ENCODE measurements at regions not wholly inside any gene's neighbourhood (a gene's known extent, or its start where the extent isn't known, plus 50 kb on each side); places are given as distances from the start of the nearest gene placed in this dataset.
A peak's percentile ranks its signal among the peaks of the same experiment; 100 is the strongest.

DNA sequence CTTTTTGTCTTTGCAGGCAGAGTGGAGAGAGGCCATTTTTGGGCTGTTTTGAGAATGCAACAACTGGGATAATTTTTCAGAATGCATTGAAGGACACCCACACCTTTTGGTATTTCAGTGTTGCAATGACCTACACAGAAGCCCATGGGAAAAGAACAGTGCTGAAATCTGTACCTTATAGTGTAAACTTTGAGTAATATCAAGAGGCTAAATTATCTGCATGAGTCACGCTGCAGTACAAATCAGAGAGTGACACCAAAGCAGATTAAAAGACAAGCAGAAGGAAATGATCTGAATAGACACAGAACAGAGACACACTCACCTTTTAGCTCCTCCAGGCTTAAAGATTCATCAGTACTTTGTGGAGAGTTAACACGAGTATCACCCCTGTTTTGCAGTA is 265.3 kb downstream of the PAX3 start:
- Histone ChIP-seq H3K4me1 (ENCODE audit: low read length) (peaks cover 10% of the 10 kb centered on the region), H3K27me3 (ENCODE audit: low read depth, low read length) (no peaks in the 10 kb centered on the region), H3K4me3 (ENCODE audit: low read length) (no peak overlapping the region), H3K79me2 (ENCODE audit: low read length) (no peaks in the 10 kb centered on the region), H3K27ac (ENCODE audit: low read length) (no peak overlapping the region), H2AFZ (ENCODE audit: low read depth, low read length) (no peak overlapping the region), H4K20me1 (ENCODE audit: insufficient read depth, low read length) (no peaks in the 10 kb centered on the region), H3K9me3 (ENCODE audit: insufficient read depth, low read length) (no peaks in the 10 kb centered on the region), H3K36me3 (replicated peaks; ENCODE audit: low read depth, low read length) (no peaks in the 10 kb centered on the region), H3K4me2 (ENCODE audit: low read length) (peak overlapping the region; percentile 26), H3K9ac (ENCODE audit: low read length) (no peak overlapping the region)
- no peak for TF ChIP-seq CTCF (IDR thresholded peaks at IDR 0.05; ENCODE audit: low read depth, low read length)
- TF ChIP-seq EZH2phosphoT487 (IDR thresholded peaks at IDR 0.05; ENCODE audit: low read depth), result no peak

DNA sequence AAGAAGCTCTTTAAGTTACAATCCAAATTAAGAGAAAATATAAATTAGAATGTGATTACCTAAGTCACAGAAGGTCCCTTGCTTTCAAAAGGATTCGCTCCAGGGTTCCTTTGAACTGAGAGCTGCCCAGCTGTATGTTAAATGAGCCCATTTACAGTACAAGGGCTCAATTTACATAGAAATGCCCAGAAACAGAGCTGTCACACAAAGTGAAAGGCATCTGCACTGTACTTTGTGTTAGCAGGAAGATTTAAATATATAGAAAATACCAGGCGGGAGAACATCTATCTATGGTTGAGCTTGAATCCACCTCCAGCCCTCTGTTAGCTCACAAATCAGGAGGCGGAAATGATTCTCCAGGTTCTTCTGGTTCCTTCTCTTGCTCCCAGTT is 272.9 kb downstream of the PAX3 start:
- 0 out of 2 replicates have a peak, but pooled peaks cover 3% of the 10 kb centered on the region for H3K27me3 ChIP-seq (ENCODE audit: low read depth, low read length)
- no peak overlapping the region for H2AFZ ChIP-seq (ENCODE audit: low read depth, low read length)
- peaks cover 6% of the 10 kb centered on the region for H3K4me1 ChIP-seq (ENCODE audit: low read length)
- H4K20me1 ChIP-seq (ENCODE audit: insufficient read depth, low read length), result no peaks in the 10 kb centered on the region
- TF ChIP-seq EZH2phosphoT487 (IDR thresholded peaks at IDR 0.05; ENCODE audit: low read depth) (no peak), CTCF (IDR thresholded peaks at IDR 0.05; ENCODE audit: low read depth, low read length) (no peak)
- H3K9me3 ChIP-seq (ENCODE audit: insufficient read depth, low read length), result no peaks in the 10 kb centered on the region
- no peaks in the 10 kb centered on the region for H3K79me2 ChIP-seq (ENCODE audit: low read length)
- H3K36me3 ChIP-seq (replicated peaks; ENCODE audit: low read depth, low read length), result no peaks in the 10 kb centered on the region
- H3K9ac ChIP-seq (ENCODE audit: low read length), result no peak overlapping the region
- peak overlapping the region; percentile 81; the same call in 1 of the 2 replicates for H3K4me2 ChIP-seq (ENCODE audit: low read length)
- H3K4me3 ChIP-seq (ENCODE audit: low read length), result no peak overlapping the region
- H3K27ac ChIP-seq (ENCODE audit: low read length), result no peak overlapping the region

GRCh38 chr2:222024932-222025880 is 273.6 kb downstream of the PAX3 start:
- Histone ChIP-seq H4K20me1 (ENCODE audit: insufficient read depth, low read length) (no peaks in the 10 kb centered on the region), H3K27me3 (ENCODE audit: low read depth, low read length) (0 out of 2 replicates have a peak, but pooled peaks cover 3% of the 10 kb centered on the region), H3K4me3 (ENCODE audit: low read length) (peak overlapping the region; percentile 72), H2AFZ (ENCODE audit: low read depth, low read length) (peak overlapping the region; percentile 55; the same call in 1 of the 2 replicates), H3K79me2 (ENCODE audit: low read length) (no peaks in the 10 kb centered on the region), H3K4me1 (ENCODE audit: low read length) (peaks cover 6% of the 10 kb centered on the region), H3K4me2 (ENCODE audit: low read length) (peak overlapping the region; percentile 81), H3K9me3 (ENCODE audit: insufficient read depth, low read length) (no peaks in the 10 kb centered on the region), H3K27ac (ENCODE audit: low read length) (no peak overlapping the region), H3K9ac (ENCODE audit: low read length) (0 out of 2 replicates have a peak overlapping the region, but pooled peaks have one; percentile 32), H3K36me3 (replicated peaks; ENCODE audit: low read depth, low read length) (no peaks in the 10 kb centered on the region)
- peak; percentile 69 for TF ChIP-seq CTCF (IDR thresholded peaks at IDR 0.05; ENCODE audit: low read depth, low read length)
- no peak for TF ChIP-seq EZH2phosphoT487 (IDR thresholded peaks at IDR 0.05; ENCODE audit: low read depth)

DNA sequence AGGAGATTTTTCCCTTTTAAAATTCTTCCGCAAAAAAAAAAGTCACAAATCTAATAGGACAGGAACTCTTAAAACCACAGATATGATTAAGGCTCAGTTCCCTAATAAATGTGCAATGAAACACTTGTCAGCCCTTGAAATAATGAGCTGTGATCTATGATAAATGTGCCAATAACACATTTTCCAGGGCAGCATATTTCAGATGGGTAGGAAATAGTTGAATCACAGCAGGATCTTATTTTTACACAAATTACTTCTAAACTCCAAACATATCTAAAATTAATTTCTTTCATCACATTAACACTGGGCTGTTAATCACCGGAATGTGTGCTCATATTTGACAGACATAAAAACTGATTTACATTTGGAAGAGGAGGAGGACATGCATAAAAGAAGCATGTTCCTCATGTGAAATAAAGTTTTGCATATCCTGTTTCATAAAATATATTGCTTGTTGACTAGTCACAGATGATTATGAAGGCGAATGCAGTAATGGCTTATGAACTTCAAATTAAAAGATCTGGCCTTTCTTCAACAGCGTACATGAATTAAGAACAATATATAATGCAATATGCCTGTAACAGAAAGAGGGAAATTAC is 281.4 kb downstream of the PAX3 start:
- Histone ChIP-seq H3K4me3 (ENCODE audit: low read length) (no peak overlapping the region), H3K9ac (ENCODE audit: low read length) (no peak overlapping the region), H3K36me3 (replicated peaks; ENCODE audit: low read depth, low read length) (no peaks in the 10 kb centered on the region), H3K79me2 (ENCODE audit: low read length) (no peaks in the 10 kb centered on the region), H3K4me1 (ENCODE audit: low read length) (no peaks in the 10 kb centered on the region), H4K20me1 (ENCODE audit: insufficient read depth, low read length) (no peaks in the 10 kb centered on the region), H3K27me3 (ENCODE audit: low read depth, low read length) (no peaks in the 10 kb centered on the region), H3K4me2 (ENCODE audit: low read length) (no peak overlapping the region), H3K9me3 (ENCODE audit: insufficient read depth, low read length) (no peaks in the 10 kb centered on the region), H2AFZ (ENCODE audit: low read depth, low read length) (no peak overlapping the region), H3K27ac (ENCODE audit: low read length) (no peak overlapping the region)
- no peak for TF ChIP-seq CTCF (IDR thresholded peaks at IDR 0.05; ENCODE audit: low read depth, low read length)
- no peak for TF ChIP-seq EZH2phosphoT487 (IDR thresholded peaks at IDR 0.05; ENCODE audit: low read depth)
